Ishikawa (cell line): ENCODE measurements at regions not wholly inside any gene's neighbourhood (a gene's known extent, or its start where the extent isn't known, plus 50 kb on each side); places are given as distances from the start of the nearest gene placed in this dataset.

Experiments
- CEBPB ChIP-seq: IDR thresholded peaks from 2 replicates; pipeline ENCODE4 v1.6.1; 2012
- CREB1 ChIP-seq: IDR thresholded peaks from 2 replicates; pipeline ENCODE4 v1.6.1; 2012; ENCODE audit warnings: low read depth
- EGR1 ChIP-seq: IDR thresholded peaks from 2 replicates; pipeline ENCODE4 v1.6.1; 2012
- EP300 ChIP-seq: IDR thresholded peaks from 2 replicates; pipeline ENCODE4 v1.6.1; 2012; ENCODE audit warnings: borderline replicate concordance
- FOXM1 ChIP-seq: IDR thresholded peaks from 2 replicates; pipeline ENCODE4 v1.6.1; 2012; ENCODE audit warnings: low read depth, borderline replicate concordance
- MAX ChIP-seq: IDR thresholded peaks from 2 replicates; pipeline ENCODE4 v1.6.1; 2012
- NFIC ChIP-seq: IDR thresholded peaks from 2 replicates; pipeline ENCODE4 v1.6.1; 2012
- RAD21 ChIP-seq: IDR thresholded peaks from 2 replicates; pipeline ENCODE4 v1.6.1; 2012; ENCODE audit warnings: low read depth
- TAF1 ChIP-seq: IDR thresholded peaks from 2 replicates; pipeline ENCODE4 v1.6.1; 2012; ENCODE audit warnings: low read depth, mild to moderate bottlenecking
- TCF12 ChIP-seq: IDR thresholded peaks from 2 replicates; pipeline ENCODE4 v1.6.1; 2012; ENCODE audit warnings: low read depth
- TEAD4 ChIP-seq: IDR thresholded peaks from 2 replicates; pipeline ENCODE4 v1.6.1; 2012
- YY1 ChIP-seq: IDR thresholded peaks from 2 replicates; pipeline ENCODE4 v1.6.1; 2012; ENCODE audit warnings: low read depth
- ZBTB7A ChIP-seq: IDR thresholded peaks from 2 replicates; pipeline ENCODE4 v1.6.1; 2012; ENCODE audit warnings: low read depth
- TF ChIP-seq, protein P1 (sequence below): IDR thresholded peaks from 2 replicates; pipeline ENCODE4 v1.6.1; 2012
- TF ChIP-seq, protein P2 (sequence below): IDR thresholded peaks from 2 replicates; pipeline ENCODE4 v1.6.1; 2012; ENCODE audit warnings: low read depth, mild to moderate bottlenecking

GRCh38 chr6:44001318-44002066, 125.8 kb downstream of the MRPL14 start:
- no peak for TF ChIP-seq CREB1
- peak; percentile 61 for TF ChIP-seq RAD21

DNA sequence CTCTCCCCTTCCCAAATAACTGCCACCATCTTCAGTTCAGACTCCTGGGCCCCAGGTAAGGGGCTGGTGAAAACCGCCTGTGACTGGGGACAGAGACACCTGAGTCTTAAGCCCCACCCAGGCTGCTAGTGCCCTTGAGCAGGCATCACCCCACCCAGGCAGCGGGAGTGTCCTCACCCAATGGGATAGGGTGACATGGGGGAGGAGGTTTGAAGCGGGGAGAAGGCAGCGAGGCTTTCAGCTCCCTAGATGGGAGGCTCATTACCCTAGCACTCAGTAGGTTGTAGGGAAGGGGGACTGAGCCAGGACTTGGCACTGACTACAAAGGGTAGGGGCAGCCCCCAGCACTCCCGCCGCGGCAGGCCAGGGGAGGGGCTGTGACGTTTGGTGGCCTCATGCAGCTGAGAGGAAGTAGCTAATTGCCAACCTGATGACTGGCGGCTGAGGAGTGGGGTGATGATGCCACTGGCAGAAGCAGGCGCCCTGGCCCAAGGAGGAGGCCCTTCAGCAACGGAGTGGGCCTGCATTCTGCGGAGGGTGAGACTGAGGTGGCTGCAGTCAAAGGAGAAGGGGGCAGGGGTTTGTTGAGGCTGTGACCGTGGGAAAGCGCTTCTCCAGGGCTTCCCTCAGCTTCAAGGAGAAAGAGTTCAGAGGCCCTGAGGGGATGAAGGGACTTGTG, 126.9 kb downstream of the MRPL14 start:
- TF ChIP-seq EP300 (peak; percentile 83; the same call in 1 of the 2 replicates), FOXM1 (peak; percentile 54; the same call in 1 of the 2 replicates), MAX (peak; percentile 76), CEBPB (no peak), ZBTB7A (peak; percentile 29; the same call in 1 of the 2 replicates), RAD21 (no peak), EGR1 (no peak; the same call in 1 of the 2 replicates), TCF12 (peak; percentile 81), NFIC (peak; percentile 88), TEAD4 (peak; percentile 56), TAF1 (peak; percentile 29; the same call in 1 of the 2 replicates), CREB1 (peak; percentile 84), YY1 (peak; percentile 44; the same call in 1 of the 2 replicates)
- TF ChIP-seq, protein P1, sequence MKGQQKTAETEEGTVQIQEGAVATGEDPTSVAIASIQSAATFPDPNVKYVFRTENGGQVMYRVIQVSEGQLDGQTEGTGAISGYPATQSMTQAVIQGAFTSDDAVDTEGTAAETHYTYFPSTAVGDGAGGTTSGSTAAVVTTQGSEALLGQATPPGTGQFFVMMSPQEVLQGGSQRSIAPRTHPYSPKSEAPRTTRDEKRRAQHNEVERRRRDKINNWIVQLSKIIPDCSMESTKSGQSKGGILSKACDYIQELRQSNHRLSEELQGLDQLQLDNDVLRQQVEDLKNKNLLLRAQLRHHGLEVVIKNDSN = no peak
- TF ChIP-seq, protein P2, sequence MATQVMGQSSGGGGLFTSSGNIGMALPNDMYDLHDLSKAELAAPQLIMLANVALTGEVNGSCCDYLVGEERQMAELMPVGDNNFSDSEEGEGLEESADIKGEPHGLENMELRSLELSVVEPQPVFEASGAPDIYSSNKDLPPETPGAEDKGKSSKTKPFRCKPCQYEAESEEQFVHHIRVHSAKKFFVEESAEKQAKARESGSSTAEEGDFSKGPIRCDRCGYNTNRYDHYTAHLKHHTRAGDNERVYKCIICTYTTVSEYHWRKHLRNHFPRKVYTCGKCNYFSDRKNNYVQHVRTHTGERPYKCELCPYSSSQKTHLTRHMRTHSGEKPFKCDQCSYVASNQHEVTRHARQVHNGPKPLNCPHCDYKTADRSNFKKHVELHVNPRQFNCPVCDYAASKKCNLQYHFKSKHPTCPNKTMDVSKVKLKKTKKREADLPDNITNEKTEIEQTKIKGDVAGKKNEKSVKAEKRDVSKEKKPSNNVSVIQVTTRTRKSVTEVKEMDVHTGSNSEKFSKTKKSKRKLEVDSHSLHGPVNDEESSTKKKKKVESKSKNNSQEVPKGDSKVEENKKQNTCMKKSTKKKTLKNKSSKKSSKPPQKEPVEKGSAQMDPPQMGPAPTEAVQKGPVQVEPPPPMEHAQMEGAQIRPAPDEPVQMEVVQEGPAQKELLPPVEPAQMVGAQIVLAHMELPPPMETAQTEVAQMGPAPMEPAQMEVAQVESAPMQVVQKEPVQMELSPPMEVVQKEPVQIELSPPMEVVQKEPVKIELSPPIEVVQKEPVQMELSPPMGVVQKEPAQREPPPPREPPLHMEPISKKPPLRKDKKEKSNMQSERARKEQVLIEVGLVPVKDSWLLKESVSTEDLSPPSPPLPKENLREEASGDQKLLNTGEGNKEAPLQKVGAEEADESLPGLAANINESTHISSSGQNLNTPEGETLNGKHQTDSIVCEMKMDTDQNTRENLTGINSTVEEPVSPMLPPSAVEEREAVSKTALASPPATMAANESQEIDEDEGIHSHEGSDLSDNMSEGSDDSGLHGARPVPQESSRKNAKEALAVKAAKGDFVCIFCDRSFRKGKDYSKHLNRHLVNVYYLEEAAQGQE = no peak

DNA sequence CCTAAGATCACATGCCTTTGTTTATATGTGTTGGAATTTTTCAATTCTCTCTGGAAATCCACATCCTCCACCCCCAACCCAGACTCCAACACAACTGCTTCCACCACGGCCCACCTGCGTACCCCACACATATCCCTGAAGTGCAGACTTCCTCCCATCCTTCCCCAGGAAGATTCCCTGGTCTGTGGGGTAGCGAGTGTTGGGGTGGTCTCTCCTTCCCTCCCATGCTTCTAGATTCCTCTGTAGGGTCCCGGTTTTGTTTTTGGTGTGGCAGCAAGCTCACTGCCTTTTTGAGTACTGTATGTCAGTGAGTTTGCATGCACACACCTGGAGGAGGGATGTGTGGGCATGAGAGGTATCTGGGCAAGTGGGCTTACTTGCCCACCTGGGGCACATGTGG, 127.6 kb downstream of the MRPL14 start:
- TF ChIP-seq, protein P1 = no peak
- TF ChIP-seq NFIC (no peak), ZBTB7A (no peak), CEBPB (no peak), MAX (no peak), EP300 (no peak), RAD21 (no peak), TAF1 (no peak), FOXM1 (no peak), EGR1 (no peak), YY1 (no peak), TCF12 (no peak), CREB1 (no peak), TEAD4 (no peak)
- TF ChIP-seq, protein P2 = no peak

- TF ChIP-seq ZBTB7A = no peak
Observed at GRCh38 chr6:43997345-43997677, 129.9 kb downstream of the MRPL14 start.

GRCh38 chr6:43996618-43997344, 130.5 kb downstream of the MRPL14 start:
- TF ChIP-seq, protein P1 = no peak
- TF ChIP-seq YY1 (no peak), TCF12 (no peak), FOXM1 (no peak), TEAD4 (no peak), CEBPB (no peak), EP300 (no peak), TAF1 (no peak), MAX (no peak), NFIC (no peak), EGR1 (no peak), ZBTB7A (no peak)
- TF ChIP-seq, protein P2 = no peak
